ENCODE measurements at regions not wholly inside any gene's neighbourhood (a gene's known extent, or its start where the extent isn't known, plus 50 kb on each side); places are given as distances from the start of the nearest gene placed in this dataset.

DNA sequence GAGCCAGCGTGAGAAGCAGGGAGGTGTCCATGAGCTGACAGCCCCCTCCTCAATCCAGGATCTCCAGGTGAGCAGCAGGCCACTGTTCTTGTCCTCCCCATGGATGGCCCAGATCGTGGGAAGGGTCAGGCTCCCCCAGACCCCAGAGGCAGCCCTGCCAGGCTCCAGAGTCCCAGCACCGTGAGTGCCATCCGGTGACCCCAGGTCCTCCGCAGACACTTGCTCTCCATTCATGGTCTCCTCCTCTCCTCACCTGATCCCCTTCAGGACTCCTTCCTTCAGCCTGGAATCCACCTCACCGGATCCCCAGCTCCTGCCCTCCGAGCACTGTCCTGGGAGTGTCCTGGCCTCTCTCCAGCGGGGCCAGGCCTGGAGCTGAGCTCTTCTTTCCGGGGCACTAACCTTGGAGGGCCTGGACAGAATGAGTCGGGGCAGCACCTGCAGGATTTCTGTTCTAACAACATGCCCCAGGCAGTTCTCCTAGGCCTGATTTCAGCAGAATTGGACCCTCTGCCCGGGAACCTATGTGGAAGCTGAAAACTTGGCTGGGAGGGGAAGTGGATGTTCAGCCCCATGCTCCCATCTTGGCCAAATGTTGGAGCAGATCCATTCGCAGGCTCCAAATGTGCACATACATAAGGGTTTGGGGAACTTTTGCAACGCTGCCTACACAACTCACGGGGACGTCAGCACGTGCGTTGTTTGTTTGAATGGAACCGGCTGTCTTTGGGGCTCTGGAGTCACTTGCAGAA is 341.6 kb upstream of the SFSWAP start:
- Histone ChIP-seq H3K9ac (ENCODE audit: control insufficient read depth, extremely low read depth, insufficient read depth, low read length) (no peak overlapping the region), H2AFZ (ENCODE audit: control insufficient read depth, low read length) (no peak overlapping the region), H3K9me1 (ENCODE audit: control insufficient read depth, extremely low read depth, insufficient read depth, low read length) (no peaks in the 10 kb centered on the region), H4K20me1 (ENCODE audit: control insufficient read depth, extremely low read depth, insufficient read depth, low read length) (no peaks in the 10 kb centered on the region), H3K9me3 (ENCODE audit: control insufficient read depth, low read depth, low read length) (no peaks in the 10 kb centered on the region), H3K36me3 (ENCODE audit: control insufficient read depth in 2 of 2, extremely low read depth in 1 of 2, insufficient read depth in 2 of 2, low read length in 2 of 2) (no peaks in the 10 kb centered on the region), H3K27me3 (ENCODE audit: control insufficient read depth, extremely low read depth, insufficient read depth, low read length) (no peaks in the 10 kb centered on the region), H3K4me3 (ENCODE audit: control insufficient read depth in 2 of 3, extremely low read depth in 1 of 3, insufficient read depth in 2 of 3, low read depth in 1 of 3, low read length in 3 of 3) (no peak overlapping the region), H3K79me2 (ENCODE audit: control insufficient read depth, insufficient read depth, low read length) (no peaks in the 10 kb centered on the region), H3K4me1 (ENCODE audit: control insufficient read depth, extremely low read depth, insufficient read depth, low read length) (no peaks in the 10 kb centered on the region), H3K4me2 (ENCODE audit: control insufficient read depth, extremely low read depth, insufficient read depth, low read depth, low read length) (no peak overlapping the region), H3K27ac (ENCODE audit: control insufficient read depth, insufficient read depth, low read length) (no peak overlapping the region)
- TF ChIP-seq, protein P1, sequence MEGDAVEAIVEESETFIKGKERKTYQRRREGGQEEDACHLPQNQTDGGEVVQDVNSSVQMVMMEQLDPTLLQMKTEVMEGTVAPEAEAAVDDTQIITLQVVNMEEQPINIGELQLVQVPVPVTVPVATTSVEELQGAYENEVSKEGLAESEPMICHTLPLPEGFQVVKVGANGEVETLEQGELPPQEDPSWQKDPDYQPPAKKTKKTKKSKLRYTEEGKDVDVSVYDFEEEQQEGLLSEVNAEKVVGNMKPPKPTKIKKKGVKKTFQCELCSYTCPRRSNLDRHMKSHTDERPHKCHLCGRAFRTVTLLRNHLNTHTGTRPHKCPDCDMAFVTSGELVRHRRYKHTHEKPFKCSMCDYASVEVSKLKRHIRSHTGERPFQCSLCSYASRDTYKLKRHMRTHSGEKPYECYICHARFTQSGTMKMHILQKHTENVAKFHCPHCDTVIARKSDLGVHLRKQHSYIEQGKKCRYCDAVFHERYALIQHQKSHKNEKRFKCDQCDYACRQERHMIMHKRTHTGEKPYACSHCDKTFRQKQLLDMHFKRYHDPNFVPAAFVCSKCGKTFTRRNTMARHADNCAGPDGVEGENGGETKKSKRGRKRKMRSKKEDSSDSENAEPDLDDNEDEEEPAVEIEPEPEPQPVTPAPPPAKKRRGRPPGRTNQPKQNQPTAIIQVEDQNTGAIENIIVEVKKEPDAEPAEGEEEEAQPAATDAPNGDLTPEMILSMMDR (optimal IDR thresholded peaks at IDR 0.05 in 1 of 3, IDR thresholded peaks at IDR 0.05 in 1 of 3, conservative IDR thresholded peaks at IDR 0.05 in 1 of 3; ENCODE audit: extremely low read depth in 1 of 3, insufficient read depth in 2 of 3, low read length in 3 of 3) = no peak
- TF ChIP-seq EZH2 (IDR thresholded peaks at IDR 0.05; ENCODE audit: low read length) = no peak
- no peak for FAIRE-seq
- DNase-seq (ENCODE audit: low read depth, low spot score) = no peak
- dilution Hi-C loops (cut with MboI; ENCODE audit: extremely low pct_ligation_motif_present, low sequenced_read_pairs) = no loop called here

DNA sequence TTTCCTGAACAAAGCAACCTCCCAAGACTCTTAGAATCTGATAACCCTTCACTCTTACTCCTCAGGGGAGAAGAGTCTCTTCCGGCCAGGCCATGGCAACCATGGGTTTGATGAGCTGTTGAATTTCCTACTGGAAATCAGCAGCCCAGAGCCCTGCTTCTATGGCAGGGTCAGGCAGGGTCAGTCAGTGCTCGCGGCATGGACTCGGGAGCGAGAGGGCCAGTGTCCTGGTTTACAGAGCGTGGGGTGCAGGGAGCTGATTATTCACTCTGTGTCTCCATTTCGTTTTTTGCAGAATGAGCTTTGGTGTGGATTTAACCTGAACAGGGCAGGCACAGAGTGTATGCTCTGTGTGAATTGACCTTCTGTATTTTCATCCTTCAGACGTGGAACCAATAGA is 340.6 kb upstream of the SFSWAP start:
- Histone ChIP-seq H3K36me3 (ENCODE audit: control insufficient read depth in 2 of 2, extremely low read depth in 1 of 2, insufficient read depth in 2 of 2, low read length in 2 of 2) (no peaks in the 10 kb centered on the region), H3K27ac (ENCODE audit: control insufficient read depth, insufficient read depth, low read length) (no peak overlapping the region), H3K4me3 (ENCODE audit: control insufficient read depth in 2 of 3, extremely low read depth in 1 of 3, insufficient read depth in 2 of 3, low read depth in 1 of 3, low read length in 3 of 3) (no peak overlapping the region), H3K4me1 (ENCODE audit: control insufficient read depth, extremely low read depth, insufficient read depth, low read length) (no peaks in the 10 kb centered on the region), H4K20me1 (ENCODE audit: control insufficient read depth, extremely low read depth, insufficient read depth, low read length) (no peaks in the 10 kb centered on the region), H3K79me2 (ENCODE audit: control insufficient read depth, insufficient read depth, low read length) (no peaks in the 10 kb centered on the region), H2AFZ (ENCODE audit: control insufficient read depth, low read length) (no peak overlapping the region), H3K27me3 (ENCODE audit: control insufficient read depth, extremely low read depth, insufficient read depth, low read length) (no peaks in the 10 kb centered on the region), H3K9me3 (ENCODE audit: control insufficient read depth, low read depth, low read length) (no peaks in the 10 kb centered on the region), H3K4me2 (ENCODE audit: control insufficient read depth, extremely low read depth, insufficient read depth, low read depth, low read length) (no peak overlapping the region), H3K9ac (ENCODE audit: control insufficient read depth, extremely low read depth, insufficient read depth, low read length) (no peak overlapping the region), H3K9me1 (ENCODE audit: control insufficient read depth, extremely low read depth, insufficient read depth, low read length) (no peaks in the 10 kb centered on the region)
- no peak for TF ChIP-seq EZH2 (IDR thresholded peaks at IDR 0.05; ENCODE audit: low read length)
- TF ChIP-seq, protein P1 (optimal IDR thresholded peaks at IDR 0.05 in 1 of 3, IDR thresholded peaks at IDR 0.05 in 1 of 3, conservative IDR thresholded peaks at IDR 0.05 in 1 of 3; ENCODE audit: extremely low read depth in 1 of 3, insufficient read depth in 2 of 3, low read length in 3 of 3) = no peak
- DNase-seq (ENCODE audit: low read depth, low spot score) = no peak
- no peak for FAIRE-seq
- dilution Hi-C loops (cut with MboI; ENCODE audit: extremely low pct_ligation_motif_present, low sequenced_read_pairs) = no loop called here

Data from keratinocyte (primary cell).